IMR-90 (cell line): ENCODE measurements at regions not wholly inside any gene's neighbourhood (a gene's known extent, or its start where the extent isn't known, plus 50 kb on each side); places are given as distances from the start of the nearest gene placed in this dataset.

Source experiments
- ATAC-seq: fragments of 200-7000 bp; cut with Tn5 transposase; 2 replicates; pipeline ENCODE4 v1.9.1; 2020; ENCODE audit warnings: low read depth, mild to moderate bottlenecking, moderate library complexity
- BruUV-seq: library from RNA; stranded (reverse); fragments of 400-500 nt; replicated peaks from 2 replicates; lab custom pipeline; 2021; lab: Mats Ljungman, UMichigan
- CTCF ChIA-PET: fragments of 300-600 bp; formaldehyde crosslinking; extraction: SDS; loops from one replicate; lab custom pipeline; 2021; ENCODE audit warnings: antibody characterized with exemption; lab: Yijun Ruan, JAX
- POLR2A ChIA-PET: fragments of 300-600 bp; sonication (Branson Sonifier 250); formaldehyde crosslinking; loops from one replicate; lab custom pipeline; 2022; ENCODE audit warnings: antibody characterized with exemption; ENCODE audit not compliant: unreplicated experiment; lab: Charles Lee
- DNase-seq: peaks from one replicate; pipeline ENCODE4 v3.0.0; 2013
- H2AFZ ChIP-seq: replicated peaks from 2 replicates; pipeline ENCODE3; 2013; ENCODE audit warnings: low read length, mild to moderate bottlenecking; ENCODE audit not compliant: poor library complexity
- H2AK5ac ChIP-seq: 2 replicates; pipeline ENCODE4 v1.6.1; 2013; ENCODE audit warnings: low read depth, low read length, inconsistent platforms
- H2AK9ac ChIP-seq: replicated peaks from 2 replicates; pipeline ENCODE3; 2013; ENCODE audit warnings: mild to moderate bottlenecking, low read depth, low read length, moderate library complexity; ENCODE audit not compliant: poor library complexity
- H2BK120ac ChIP-seq: 2 replicates; pipeline ENCODE4 v1.6.1; 2013; ENCODE audit warnings: low read depth, low read length, inconsistent platforms
- H2BK15ac ChIP-seq: 3 replicates; pipeline ENCODE4 v1.6.1; 2013; ENCODE audit warnings: low read depth, low read length, inconsistent platforms
- H2BK20ac ChIP-seq: 2 replicates; pipeline ENCODE4 v1.6.1; 2013; ENCODE audit warnings: low read depth, mild to moderate bottlenecking, inconsistent platforms, low read length, moderate library complexity
- H2BK5ac ChIP-seq: 2 replicates; pipeline ENCODE4 v1.6.1; 2013; ENCODE audit warnings: mild to moderate bottlenecking, low read depth, low read length, inconsistent platforms; ENCODE audit not compliant: poor library complexity, severe bottlenecking
- H3K14ac ChIP-seq: replicated peaks from 2 replicates; pipeline ENCODE4 v1.6.1; 2013; ENCODE audit warnings: low read depth, low read length, inconsistent platforms
- H3K18ac ChIP-seq: 2 replicates; pipeline ENCODE4 v1.6.1; 2013; ENCODE audit warnings: low read depth, low read length, control low read depth
- H3K23ac ChIP-seq: 2 replicates; pipeline ENCODE4 v1.6.1; 2013; ENCODE audit warnings: low read depth, low read length, inconsistent platforms
- H3K27ac ChIP-seq: 2 replicates; pipeline ENCODE4 v1.5.1; 2013; ENCODE audit warnings: mild to moderate bottlenecking, control low read depth, low read length; ENCODE audit not compliant: insufficient read depth
- H3K27me3 ChIP-seq: 2 replicates; pipeline ENCODE4 v1.6.1; 2013; ENCODE audit warnings: low read length; ENCODE audit not compliant: control insufficient read depth, insufficient read depth
- H3K36me3 ChIP-seq: 2 replicates; pipeline ENCODE4 v1.6.1; 2013; ENCODE audit warnings: low read length, mixed read lengths; ENCODE audit not compliant: control insufficient read depth, insufficient read depth
- H3K4ac ChIP-seq: 2 replicates; pipeline ENCODE4 v1.6.1; 2013; ENCODE audit warnings: low read depth, low read length, inconsistent platforms
- H3K4me1 ChIP-seq: 2 replicates; pipeline ENCODE4 v1.6.1; 2013; ENCODE audit warnings: low read length, mixed read lengths; ENCODE audit not compliant: control insufficient read depth, insufficient read depth
- H3K4me2 ChIP-seq: 2 replicates; pipeline ENCODE4 v1.6.1; 2013; ENCODE audit warnings: low read depth, mild to moderate bottlenecking, control low read depth, low read length, moderate library complexity
- H3K4me3 ChIP-seq: 2 replicates; pipeline ENCODE4 v1.5.1; 2013; ENCODE audit warnings: low read depth, mild to moderate bottlenecking, control low read depth, low read length, moderate library complexity; ENCODE audit not compliant: insufficient read depth
- H3K56ac ChIP-seq: 2 replicates; pipeline ENCODE4 v1.6.1; 2013; ENCODE audit warnings: low read length, inconsistent platforms; ENCODE audit not compliant: insufficient read depth; ENCODE audit errors: extremely low read depth
- H3K79me1 ChIP-seq, 2 experiments: 2 replicates each; pipeline ENCODE4 v1.6.1; 2013; ENCODE audit warnings: low read length in 2 of 2, inconsistent platforms in 1 of 2, low read depth in 1 of 2
- H3K9ac ChIP-seq: 2 replicates; pipeline ENCODE4 v1.6.1; 2013; ENCODE audit warnings: low read depth, low read length, control low read depth
- H3K9me1 ChIP-seq: 2 replicates; pipeline ENCODE4 v1.6.1; 2013; ENCODE audit warnings: low read length, inconsistent platforms; ENCODE audit not compliant: insufficient read depth
- H3K9me3 ChIP-seq: 2 replicates; pipeline ENCODE4 v1.6.1; 2013; ENCODE audit warnings: low read length; ENCODE audit not compliant: control insufficient read depth, insufficient read depth
- H4K20me1 ChIP-seq: 2 replicates; pipeline ENCODE4 v1.6.1; 2013; ENCODE audit warnings: low read length, inconsistent platforms; ENCODE audit not compliant: insufficient read depth
- H4K5ac ChIP-seq: 2 replicates; pipeline ENCODE4 v1.6.1; 2013; ENCODE audit warnings: mild to moderate bottlenecking, low read depth, low read length, control low read depth
- H4K8ac ChIP-seq, 2 experiments: 2 replicates each; pipeline ENCODE4 v1.6.1; 2013; ENCODE audit warnings: low read depth in 2 of 2, low read length in 2 of 2, control low read depth in 1 of 2, inconsistent platforms in 1 of 2
- H4K91ac ChIP-seq: 2 replicates; pipeline ENCODE4 v1.6.1; 2013; ENCODE audit warnings: low read depth, low read length, inconsistent platforms; ENCODE audit not compliant: insufficient read depth
- CHD1 ChIP-seq: IDR thresholded peaks from 2 replicates; pipeline ENCODE4 v1.6.1; 2012; ENCODE audit warnings: low read depth, low read length, improper control_type of control experiment
- CTCF ChIP-seq: conservative IDR thresholded peaks from 2 replicates; pipeline ENCODE4 v1.5.1; 2012; ENCODE audit warnings: mild to moderate bottlenecking, low read depth, low read length, improper control_type of control experiment
- ELK1 ChIP-seq: fragments of 150-350 bp; IDR thresholded peaks from 2 replicates; pipeline ENCODE4 v1.6.1; 2016; ENCODE audit warnings: low read depth, mild to moderate bottlenecking, low read length, moderate library complexity, borderline replicate concordance
- FOS ChIP-seq: fragments of 150-350 bp; IDR thresholded peaks from 2 replicates; pipeline ENCODE4 v1.6.1; 2016; ENCODE audit warnings: low read depth, low read length
- MAZ ChIP-seq: IDR thresholded peaks from 2 replicates; pipeline ENCODE4 v1.6.1; 2012; ENCODE audit warnings: low read depth, mild to moderate bottlenecking, low read length, improper control_type of control experiment, moderate library complexity, borderline replicate concordance
- NFE2L2 ChIP-seq: fragments of 150-350 bp; IDR thresholded peaks from 2 replicates; pipeline ENCODE4 v1.6.1; 2016; ENCODE audit warnings: low read depth, mild to moderate bottlenecking, low read length
- POLR2A ChIP-seq: IDR thresholded peaks from 2 replicates; pipeline ENCODE4 v1.6.1; 2012; ENCODE audit warnings: mild to moderate bottlenecking, low read depth, low read length
- RCOR1 ChIP-seq: IDR thresholded peaks from 2 replicates; pipeline ENCODE4 v1.6.1; 2012; ENCODE audit warnings: mild to moderate bottlenecking, low read length, improper control_type of control experiment; ENCODE audit not compliant: insufficient replicate concordance
- SMC3 ChIP-seq: fragments of 150-350 bp; IDR thresholded peaks from 2 replicates; pipeline ENCODE4 v1.6.1; 2016; ENCODE audit warnings: low read depth, mild to moderate bottlenecking, antibody characterized with exemption, low read length, moderate library complexity
- USF2 ChIP-seq: fragments of 150-350 bp; IDR thresholded peaks from 2 replicates; pipeline ENCODE4 v1.6.1; 2017; ENCODE audit warnings: mild to moderate bottlenecking, antibody characterized with exemption, low read length, low read depth
- WGBS, 2 experiments: methylation state at CpG; one replicate each; pipeline versions ENCODE4 v1.1.5 to v1.1.7; 2013; ENCODE audit warnings: missing lambda C conversion rate in 2 of 2; ENCODE audit not compliant: insufficient read length in 1 of 2; ENCODE audit errors: extremely low coverage in 2 of 2; 5-methylcytosine and 5-hydroxymethylcytosine counted together
- dilution Hi-C: fragments of 300-500 bp; cut with HindIII; formaldehyde crosslinking; loops from one replicate; pipeline ENCODE4 v1.14.3; 2018; ENCODE audit warnings: low sequenced_read_pairs; ENCODE audit not compliant: unreplicated experiment
- in situ Hi-C: fragments of 300-500 bp; cut with MboI; formaldehyde crosslinking; loops from 3 replicates; pipeline ENCODE4 v1.14.3; 2019; ENCODE audit warnings: low sequenced_read_pairs, inconsistent platforms, mixed read lengths
- intact Hi-C: fragments of 100-400 bp; cut with micrococcal nuclease; formaldehyde crosslinking; loops from 2 replicates; pipeline ENCODE4 v1.10.0; 2022

GRCh38 chr12:69150083-69150795 lies 89.1 kb upstream of the CPSF6 start:
- in situ Hi-C loops (no loop called here), intact Hi-C loops (loop anchor here (5.0 to 10.0 kb wide), 2 partner anchors 102 to 425 kb away; no protein-coding TSS in a partner anchor), dilution Hi-C loops (no loop called here)
- Histone ChIP-seq H3K14ac (no peak overlapping the region), H3K4me3 (no peak overlapping the region), H4K5ac (no peak overlapping the region), H2BK5ac (no peak overlapping the region), H3K18ac (no peak overlapping the region), H2AK5ac (no peak overlapping the region), H2AFZ (no peak overlapping the region), H3K27me3 (peaks cover 6% of the 10 kb centered on the region), H4K91ac (no peak overlapping the region), H3K4me2 (no peak overlapping the region), H4K20me1 (no peaks in the 10 kb centered on the region), H3K4me1 (no peaks in the 10 kb centered on the region; the same call in 1 of the 2 replicates), H2BK15ac (no peak overlapping the region), H4K8ac (no peak overlapping the region), H2BK120ac (no peak overlapping the region), H3K56ac (no peak overlapping the region), H3K23ac (no peak overlapping the region), H3K9ac (no peak overlapping the region), H2BK20ac (no peak overlapping the region), H2AK9ac (no peak overlapping the region), H3K9me3 (no peaks in the 10 kb centered on the region), H3K27ac (no peak overlapping the region), H3K9me1 (no peaks in the 10 kb centered on the region), H3K4ac (no peak overlapping the region), H3K36me3 (no peaks in the 10 kb centered on the region), H3K79me1 (no peaks in the 10 kb centered on the region)
- WGBS, 2 experiments = 83% methylated on average over 1 of the region's 4 CpGs; no CpG with 5 or more reads in 1 of the 2 experiments
- TF ChIP-seq NFE2L2 = no peak
- no peak for TF ChIP-seq CTCF
- TF ChIP-seq CHD1 = no peak
- TF ChIP-seq RCOR1 = no peak
- TF ChIP-seq SMC3 = no peak
- TF ChIP-seq POLR2A = no peak
- no peak for TF ChIP-seq FOS
- TF ChIP-seq MAZ = no peak
- no peak for TF ChIP-seq ELK1
- TF ChIP-seq USF2 = no peak
- DNase-seq = no peak
- no peak for ATAC-seq
- ChIA-PET POLR2A (no interaction called here), CTCF (no interaction called here)
- no TSS peak for BruUV-seq
